Fibroblast of lung (primary cell): ENCODE measurements at regions not wholly inside any gene's neighbourhood (a gene's known extent, or its start where the extent isn't known, plus 50 kb on each side); places are given as distances from the start of the nearest gene placed in this dataset.

Experiments used
- CTCF ChIP-seq, 2 donors: IDR thresholded peaks in 1 of 2; conservative IDR thresholded peaks in 1 of 2; 1 replicate in 1 of 2; 2 replicates in 1 of 2; pipeline ENCODE4 v1.5.1; 2011 to 2012; ENCODE audit warnings: low read length in 2 of 2, control low read depth in 1 of 2, inconsistent platforms in 1 of 2, low read depth in 1 of 2, mild to moderate bottlenecking in 1 of 2
- EZH2 ChIP-seq: IDR thresholded peaks from 2 replicates; pipeline ENCODE4 v1.5.1; 2012; ENCODE audit warnings: low read length, control low read depth, mild to moderate bottlenecking; ENCODE audit errors: missing control alignments

- TF ChIP-seq CTCF (conservative IDR thresholded peaks at IDR 0.05 in 1 of 2, IDR thresholded peaks at IDR 0.05 in 1 of 2; ENCODE audit: low read depth in 1 of 2, low read length in 2 of 2), result no peak
- TF ChIP-seq EZH2, result no peak
Measured at GRCh38 chr10:31584098-31584631, 265.1 kb downstream of the ZEB1 start.
